Activated T-cell treated with anti-CD3 and anti-CD28 coated beads for 48 hours (primary cell): ENCODE measurements at regions not wholly inside any gene's neighbourhood (a gene's known extent, or its start where the extent isn't known, plus 50 kb on each side); places are given as distances from the start of the nearest gene placed in this dataset.

Experiments used
- DNase-seq: peaks from one replicate; pipeline ENCODE4 v3.0.0-alpha.2; 2020; ENCODE audit warnings: low read depth

DNA sequence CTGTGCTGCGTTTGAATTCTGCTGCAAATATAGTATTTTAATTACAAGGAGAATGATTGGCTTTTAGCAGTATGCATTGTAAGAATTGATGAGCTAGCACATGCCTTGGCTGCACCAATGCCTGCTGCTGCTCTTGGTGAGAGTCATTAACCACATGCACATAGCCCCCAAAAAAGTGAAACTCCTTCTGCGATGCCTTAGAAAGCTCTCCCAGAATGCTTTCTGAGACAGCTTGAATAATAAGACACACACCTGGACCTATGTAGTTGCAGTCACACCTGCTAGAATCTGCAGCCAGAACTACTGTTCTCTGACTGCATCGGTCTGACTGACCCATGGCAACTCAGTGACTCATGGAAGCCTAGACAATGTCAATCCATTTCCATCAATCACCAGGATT is 170.1 kb upstream of the DDX18 start:
- no peak for DNase-seq

DNA sequence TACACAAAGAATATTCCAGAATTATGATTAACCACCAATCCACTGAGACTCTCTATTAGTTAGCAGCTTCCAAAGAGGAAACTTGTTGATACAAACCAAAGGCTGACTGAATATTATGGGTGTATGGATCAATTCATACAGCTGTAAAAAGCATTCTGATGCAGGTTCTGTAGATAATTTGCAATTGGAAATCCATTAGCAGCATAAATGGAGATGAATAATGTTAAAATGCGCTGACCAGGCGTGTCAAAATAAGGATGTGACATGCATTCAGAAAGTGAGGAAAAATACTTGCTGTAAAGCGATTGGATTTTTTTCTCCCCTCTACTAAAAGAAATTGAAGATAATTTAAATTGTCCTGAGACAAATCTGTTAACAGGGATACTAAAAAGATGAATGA is 169.0 kb upstream of the DDX18 start:
- no peak for DNase-seq

DNA sequence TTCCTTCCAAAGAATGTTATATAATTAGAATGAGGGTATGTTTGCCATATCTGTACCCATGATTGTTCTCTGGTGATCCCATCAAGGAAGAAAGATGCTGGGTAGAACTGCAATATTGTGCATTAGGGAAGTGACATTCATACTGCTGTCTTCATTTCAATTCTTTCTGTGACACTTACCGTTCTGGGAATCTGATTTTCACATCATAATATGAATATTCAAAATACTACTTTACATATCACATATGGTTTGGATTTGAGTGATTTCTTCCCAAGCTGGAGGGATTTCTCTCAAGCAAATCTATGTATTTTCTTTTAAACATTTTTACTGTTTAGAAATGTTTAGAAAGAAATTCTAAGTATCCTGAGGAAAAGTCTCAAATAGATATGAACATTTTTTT is 168.4 kb upstream of the DDX18 start:
- no peak for DNase-seq

DNA sequence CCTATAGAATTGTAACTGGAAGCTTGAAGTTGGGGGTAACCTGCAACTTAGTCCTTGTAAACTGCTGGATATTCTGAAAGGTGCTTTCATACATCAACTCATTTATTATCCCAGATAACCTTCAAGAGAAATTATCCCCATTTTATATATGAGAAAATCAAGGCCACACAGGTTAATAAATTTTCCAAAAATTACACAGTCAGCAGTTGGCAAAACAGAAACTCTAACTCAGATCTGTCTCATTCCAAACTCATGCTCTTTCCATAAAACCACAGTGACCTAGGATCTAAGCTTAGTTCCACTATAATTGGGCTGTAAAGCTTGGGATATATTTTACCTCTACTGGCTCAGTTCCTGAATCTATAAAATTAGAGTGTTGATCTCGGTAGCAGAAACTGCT is 167.6 kb upstream of the DDX18 start:
- no peak for DNase-seq

DNA sequence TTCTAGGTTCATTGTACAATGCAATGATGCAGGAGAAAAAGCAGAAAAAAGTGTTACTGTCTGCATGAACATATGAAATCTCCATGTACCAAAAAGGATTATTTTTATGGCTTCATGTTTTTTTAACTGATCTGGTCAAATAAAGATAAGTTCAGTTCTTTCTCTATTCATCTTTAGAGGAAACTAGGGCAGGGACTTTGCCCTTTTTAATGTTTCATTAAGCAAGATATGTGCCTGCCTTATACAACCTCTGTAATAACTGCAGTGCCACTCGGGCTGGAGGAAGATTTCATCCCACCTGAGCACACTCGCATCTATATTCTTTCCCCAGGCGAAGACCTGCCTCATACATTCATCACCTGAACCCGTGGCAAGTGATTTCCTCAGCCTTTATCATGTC is 157.9 kb upstream of the DDX18 start:
- DNase-seq = no peak

GRCh38 chr2:117661619-117662018 is 152.9 kb upstream of the DDX18 start:
- no peak for DNase-seq

DNA sequence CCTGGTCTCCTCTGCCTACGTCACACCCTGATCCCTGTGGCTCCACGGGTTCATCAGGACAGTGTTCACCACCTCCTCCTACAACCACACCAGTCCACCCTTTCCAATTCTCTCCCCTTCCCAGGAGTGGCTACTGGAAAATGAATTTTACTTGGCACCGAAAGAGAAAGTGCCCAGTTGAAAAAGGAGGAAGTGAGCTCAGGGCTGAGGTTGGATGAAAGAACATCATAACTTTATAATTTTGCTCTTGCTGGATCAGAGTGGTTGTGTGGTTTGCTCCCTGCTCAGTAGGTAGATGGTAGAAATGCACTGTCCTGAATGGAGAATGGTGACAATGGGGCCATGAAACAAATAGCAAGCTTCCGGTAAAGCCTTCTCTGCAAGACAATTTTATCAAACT is 140.3 kb upstream of the DDX18 start:
- no peak for DNase-seq

- no peak for DNase-seq
These were observed 134.5 kb upstream of the DDX18 start for GRCh38 chr2:117679952-117680351.

GRCh38 chr2:117684919-117685318 is 129.6 kb upstream of the DDX18 start:
- no peak for DNase-seq

GRCh38 chr2:117686699-117687098 is 127.8 kb upstream of the DDX18 start:
- DNase-seq = no peak

DNA sequence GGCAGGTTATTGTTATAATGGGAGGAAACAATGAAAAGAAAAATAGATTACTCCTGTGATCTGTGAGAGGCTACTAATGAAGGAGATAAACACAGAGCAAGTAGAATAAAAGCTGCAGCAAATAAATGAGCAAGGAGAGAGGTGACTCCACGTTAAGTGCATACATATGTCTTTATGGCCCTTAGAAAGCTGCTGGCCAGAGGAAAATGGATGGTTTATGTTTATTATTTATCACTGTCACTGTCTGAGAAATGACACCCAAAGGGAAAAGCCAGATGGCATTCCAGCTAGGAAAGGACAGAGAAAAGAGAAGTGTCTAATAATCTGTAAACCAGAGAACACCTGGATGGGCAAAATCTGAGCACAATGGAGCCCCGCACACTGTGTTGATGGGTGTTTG is 122.9 kb upstream of the DDX18 start:
- no peak for DNase-seq

GRCh38 chr2:117692001-117692763 is 122.3 kb upstream of the DDX18 start:
- no peak for DNase-seq

- DNase-seq = no peak
These were observed 121.3 kb upstream of the DDX18 start for GRCh38 chr2:117693154-117693553.

GRCh38 chr2:117693651-117694050 is 120.8 kb upstream of the DDX18 start:
- DNase-seq = no peak

DNA sequence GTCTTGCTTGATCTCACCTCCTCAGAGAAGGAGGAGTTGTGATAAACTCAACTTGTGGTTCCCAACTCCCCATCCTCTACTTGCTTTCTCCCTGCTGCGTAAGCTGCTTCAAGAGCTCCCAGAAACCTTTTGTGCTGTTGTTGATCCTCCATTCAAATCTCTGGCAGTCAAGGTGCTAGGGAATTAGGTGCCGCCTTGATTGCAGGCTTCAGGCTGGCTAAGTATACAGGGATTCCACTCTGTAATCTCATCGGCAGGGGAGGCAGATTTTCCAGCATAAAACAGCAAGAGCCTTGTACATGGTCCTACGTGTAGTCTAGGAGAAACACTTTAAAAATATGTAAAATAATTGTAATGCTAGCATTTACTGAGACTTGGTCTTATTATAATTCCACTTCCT is 116.2 kb upstream of the DDX18 start:
- no peak for DNase-seq

DNA sequence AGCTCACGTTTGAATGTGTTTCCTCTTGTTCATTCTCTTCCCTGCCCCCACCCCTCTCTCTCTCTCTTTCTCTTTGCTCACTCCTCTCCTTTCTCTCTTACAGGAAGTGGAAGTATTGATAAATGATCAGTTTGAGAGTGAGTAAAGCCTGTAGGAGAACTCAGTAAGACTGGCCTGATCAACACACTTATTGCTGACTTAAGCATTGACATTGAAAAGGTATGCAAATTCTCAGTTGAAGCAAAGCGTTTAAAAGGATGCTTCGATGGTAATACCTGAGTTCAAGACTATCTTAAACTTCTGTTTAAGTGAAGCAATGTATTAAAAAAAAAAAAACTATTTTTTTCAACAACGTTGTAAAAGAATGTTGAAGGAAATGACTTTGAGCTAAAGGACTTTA is 115.7 kb upstream of the DDX18 start:
- no peak for DNase-seq

GRCh38 chr2:117700471-117700870 is 114.0 kb upstream of the DDX18 start:
- DNase-seq = no peak

- DNase-seq = no peak
These were observed 113.1 kb upstream of the DDX18 start for GRCh38 chr2:117701365-117701764.

- DNase-seq = no peak
These were observed 112.4 kb upstream of the DDX18 start for GRCh38 chr2:117702098-117702497.

DNA sequence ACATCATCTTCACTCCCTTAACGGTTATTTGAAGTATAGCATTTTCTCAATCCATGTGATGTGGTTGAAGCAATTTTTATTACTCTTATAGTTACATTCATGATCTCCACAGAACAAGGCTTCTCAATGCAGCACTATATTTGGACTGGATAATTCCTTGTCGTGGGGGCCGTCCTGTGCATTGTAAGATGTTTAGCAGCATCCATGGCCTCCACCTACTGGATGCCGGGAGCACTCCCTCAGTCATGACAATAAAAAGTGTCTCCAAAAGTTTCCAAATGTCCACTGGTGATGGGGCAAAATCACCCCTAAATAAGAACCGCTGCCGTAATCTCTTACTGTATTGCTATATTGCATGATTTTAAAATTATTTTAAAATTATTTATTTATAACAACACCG is 110.6 kb upstream of the DDX18 start:
- no peak for DNase-seq

DNA sequence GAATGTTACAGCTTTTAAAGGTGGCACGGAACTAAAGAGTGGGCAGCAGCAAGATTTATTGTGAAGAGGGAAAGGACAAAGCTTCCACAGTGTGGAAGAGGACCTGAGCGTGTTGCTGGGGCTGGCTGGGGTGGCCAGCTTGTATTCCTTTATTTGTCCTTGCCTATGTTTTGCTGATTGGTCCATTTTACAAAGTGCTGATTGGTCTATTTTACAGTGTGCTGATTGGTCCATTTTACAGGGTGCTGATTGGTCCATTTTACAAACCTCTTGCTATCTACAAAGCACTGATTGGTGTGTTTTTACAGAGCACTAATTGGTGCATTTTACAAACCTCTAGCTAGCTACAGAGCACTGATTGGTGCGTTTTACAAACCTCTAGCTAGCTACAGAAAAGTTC is 109.7 kb upstream of the DDX18 start:
- DNase-seq = no peak

DNA sequence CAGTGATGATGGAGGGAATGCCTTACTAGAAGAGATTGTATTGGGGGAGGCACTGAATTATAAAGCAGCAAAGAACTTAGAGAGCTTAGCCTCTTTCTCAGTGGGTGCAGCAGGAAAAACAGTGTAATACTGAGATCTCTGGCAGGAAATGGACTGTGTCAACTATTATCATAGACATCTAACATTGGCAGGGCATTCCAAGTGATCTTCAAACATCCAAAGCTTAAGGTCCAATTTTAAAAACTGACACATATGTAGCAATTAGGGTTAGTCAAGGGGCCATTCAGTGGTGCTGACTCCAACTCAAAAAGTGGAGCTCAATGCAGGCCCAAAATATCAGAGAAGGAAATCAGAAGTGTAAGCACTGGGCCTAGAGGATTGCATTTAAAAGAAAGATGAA is 106.6 kb upstream of the DDX18 start:
- DNase-seq = no peak

DNA sequence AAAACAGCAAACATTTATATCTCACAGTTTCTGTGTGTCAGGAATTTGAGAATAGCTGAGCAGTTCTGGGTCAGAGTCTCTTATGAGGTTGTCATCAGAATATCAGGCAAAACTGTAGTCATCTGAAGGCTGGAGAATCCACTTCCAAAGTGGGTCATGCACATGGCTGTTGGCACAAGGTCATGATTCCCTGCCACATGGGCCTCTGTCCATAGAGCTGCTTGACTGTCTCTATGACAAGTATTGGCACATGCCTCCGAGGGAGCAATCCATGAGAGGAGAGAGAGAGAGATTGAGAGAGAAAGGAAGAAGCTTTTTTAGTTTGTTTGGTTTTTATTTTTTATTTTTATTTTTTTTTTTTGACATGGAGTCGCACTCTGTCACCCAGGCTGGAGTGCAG is 101.8 kb upstream of the DDX18 start:
- no peak for DNase-seq

DNA sequence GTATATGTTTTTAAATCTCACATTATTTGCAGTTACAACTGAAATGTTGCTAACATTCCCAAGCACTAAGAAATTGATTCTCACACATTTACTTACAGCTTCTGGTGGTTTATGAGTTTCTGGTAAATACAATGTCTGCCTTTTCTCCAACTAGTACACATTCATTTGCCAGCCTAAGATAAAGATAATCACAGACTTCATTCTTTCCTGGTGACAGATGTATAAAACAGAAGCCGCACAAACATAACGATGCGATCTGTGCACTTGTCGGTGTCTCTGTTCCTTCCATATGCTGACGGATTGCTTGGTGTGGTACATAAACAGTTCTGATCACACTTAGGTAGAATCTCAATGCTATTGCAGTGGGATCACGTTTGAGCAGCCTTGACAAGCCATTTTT is 100.4 kb upstream of the DDX18 start:
- no peak for DNase-seq
